ENCODE measurements at regions not wholly inside any gene's neighbourhood (a gene's known extent, or its start where the extent isn't known, plus 50 kb on each side); places are given as distances from the start of the nearest gene placed in this dataset.

GRCh38 chr7:41292487-41292886 lies 410.4 kb downstream of the INHBA start:
- DNase-seq (ENCODE audit: extremely low read depth in 1 of 11, low read depth in 9 of 11, low spot score in 4 of 11): no peak

DNA sequence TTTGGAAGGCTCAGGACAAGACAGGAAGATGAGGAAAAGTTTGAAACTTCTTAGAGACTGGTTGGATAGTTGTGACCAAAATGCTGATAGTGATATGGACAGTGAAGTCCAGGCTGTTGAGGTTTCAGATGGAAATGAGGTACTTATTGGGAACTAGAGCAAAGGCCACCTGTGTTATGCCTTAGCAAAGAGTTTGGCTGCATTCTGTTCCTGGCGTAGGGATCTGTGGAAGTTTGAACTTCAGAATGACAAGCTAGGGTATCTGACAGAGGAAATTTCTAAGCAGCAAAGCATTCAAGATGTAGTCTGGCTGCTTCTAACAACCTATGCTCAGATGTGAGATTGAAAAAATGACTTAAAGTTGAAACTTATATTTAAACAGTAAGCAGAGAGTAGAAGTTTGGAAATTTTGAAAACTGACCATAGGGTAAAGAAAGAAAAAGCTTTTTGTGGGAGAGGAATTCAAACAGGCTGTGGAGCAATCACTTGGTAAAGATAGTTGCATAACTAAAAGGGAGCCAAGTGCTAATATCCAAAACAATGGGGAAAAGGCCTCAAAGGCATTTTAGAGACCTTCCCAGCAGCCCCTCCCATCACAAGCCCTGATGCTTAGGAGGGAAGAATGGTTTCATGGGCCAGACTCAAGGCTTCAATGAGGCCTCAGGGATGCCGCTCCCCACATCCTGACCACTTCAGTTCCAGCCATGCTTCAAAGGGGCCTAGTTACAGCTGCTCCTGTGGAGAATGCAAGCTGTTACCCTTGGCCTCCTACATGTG lies 415.1 kb downstream of the INHBA start:
- DNase-seq (ENCODE audit: extremely low read depth in 1 of 11, low read depth in 9 of 11, low spot score in 4 of 11): no peak

- DNase-seq (ENCODE audit: extremely low read depth in 1 of 11, low read depth in 9 of 11, low spot score in 4 of 11): no peak
Observed at GRCh38 chr7:41280491-41280890, 422.4 kb downstream of the INHBA start.

- no peak for DNase-seq (ENCODE audit: extremely low read depth in 1 of 11, low read depth in 9 of 11, low spot score in 4 of 11)
Observed at GRCh38 chr7:41277561-41277960, 425.3 kb downstream of the INHBA start.

DNA sequence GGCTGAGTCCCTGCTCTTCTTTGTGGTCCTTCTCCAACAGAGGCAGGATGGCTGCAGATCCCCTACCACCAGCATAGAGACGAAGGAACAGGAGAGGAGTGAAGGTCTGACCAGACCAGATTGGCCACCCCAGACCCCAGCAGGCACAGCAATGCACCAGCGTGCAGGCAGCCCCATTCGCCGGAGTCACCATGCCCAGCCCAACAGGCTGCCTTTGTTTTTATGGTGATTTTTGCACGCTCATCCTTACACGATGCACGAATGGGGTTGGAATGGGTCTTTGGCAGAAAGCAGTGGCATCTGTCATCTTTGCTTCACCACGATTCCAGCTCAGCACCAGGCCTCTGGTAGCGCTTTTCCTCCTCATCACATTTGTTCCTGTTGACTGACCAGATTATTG lies 427.6 kb downstream of the INHBA start:
- no peak for DNase-seq (ENCODE audit: extremely low read depth in 1 of 11, low read depth in 9 of 11, low spot score in 4 of 11)

DNA sequence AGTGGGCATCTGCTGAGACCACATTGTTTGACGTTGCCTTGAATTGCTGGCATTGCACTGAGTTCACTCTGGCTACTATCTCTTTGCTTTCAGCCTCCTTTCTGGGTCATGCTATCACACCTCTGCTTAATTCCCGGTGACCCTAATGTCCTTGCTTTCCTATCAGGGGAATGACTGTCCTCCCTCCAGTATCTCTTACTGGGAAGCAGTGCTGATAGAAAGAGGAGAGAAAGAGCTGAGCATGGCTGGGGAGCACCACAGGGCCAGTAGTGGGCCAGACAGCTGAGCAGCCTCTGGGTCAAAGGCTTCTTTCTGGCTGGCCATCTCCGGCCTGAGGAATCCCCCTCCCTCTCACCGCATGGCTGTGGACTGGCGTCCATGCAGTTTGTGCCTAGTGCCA lies 428.7 kb downstream of the INHBA start:
- no peak for DNase-seq (ENCODE audit: extremely low read depth in 1 of 11, low read depth in 9 of 11, low spot score in 4 of 11)

GRCh38 chr7:41272664-41273063 lies 430.2 kb downstream of the INHBA start:
- no peak for DNase-seq (ENCODE audit: extremely low read depth in 1 of 11, low read depth in 9 of 11, low spot score in 4 of 11)

- DNase-seq (ENCODE audit: extremely low read depth in 1 of 11, low read depth in 9 of 11, low spot score in 4 of 11): no peak
Observed at GRCh38 chr7:41268878-41269277, 434.0 kb downstream of the INHBA start.

DNA sequence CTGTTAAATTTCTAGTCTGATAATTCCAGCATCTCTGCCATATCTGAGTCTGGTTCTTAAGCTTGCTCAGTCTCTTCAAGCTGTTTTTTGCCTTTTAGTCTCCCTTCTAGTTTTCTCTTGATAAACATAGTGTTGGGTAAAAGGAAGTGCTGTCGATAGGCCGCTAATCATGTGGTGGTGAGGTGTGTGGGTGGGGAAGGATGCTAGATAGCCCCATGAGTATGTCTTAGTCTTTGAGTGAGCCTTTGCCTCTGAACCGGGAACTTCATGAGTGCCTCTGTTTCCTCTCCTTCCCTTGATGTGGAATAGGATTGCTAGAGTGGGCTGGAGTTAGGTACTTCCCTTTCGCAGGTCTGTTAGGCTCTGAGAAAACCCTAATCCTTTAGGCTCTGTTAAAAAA lies 441.8 kb downstream of the INHBA start:
- DNase-seq (ENCODE audit: extremely low read depth in 1 of 11, low read depth in 9 of 11, low spot score in 4 of 11): no peak

GRCh38 chr7:41257660-41258059 lies 445.2 kb downstream of the INHBA start:
- DNase-seq (ENCODE audit: extremely low read depth in 1 of 11, low read depth in 9 of 11, low spot score in 4 of 11): no peak

DNA sequence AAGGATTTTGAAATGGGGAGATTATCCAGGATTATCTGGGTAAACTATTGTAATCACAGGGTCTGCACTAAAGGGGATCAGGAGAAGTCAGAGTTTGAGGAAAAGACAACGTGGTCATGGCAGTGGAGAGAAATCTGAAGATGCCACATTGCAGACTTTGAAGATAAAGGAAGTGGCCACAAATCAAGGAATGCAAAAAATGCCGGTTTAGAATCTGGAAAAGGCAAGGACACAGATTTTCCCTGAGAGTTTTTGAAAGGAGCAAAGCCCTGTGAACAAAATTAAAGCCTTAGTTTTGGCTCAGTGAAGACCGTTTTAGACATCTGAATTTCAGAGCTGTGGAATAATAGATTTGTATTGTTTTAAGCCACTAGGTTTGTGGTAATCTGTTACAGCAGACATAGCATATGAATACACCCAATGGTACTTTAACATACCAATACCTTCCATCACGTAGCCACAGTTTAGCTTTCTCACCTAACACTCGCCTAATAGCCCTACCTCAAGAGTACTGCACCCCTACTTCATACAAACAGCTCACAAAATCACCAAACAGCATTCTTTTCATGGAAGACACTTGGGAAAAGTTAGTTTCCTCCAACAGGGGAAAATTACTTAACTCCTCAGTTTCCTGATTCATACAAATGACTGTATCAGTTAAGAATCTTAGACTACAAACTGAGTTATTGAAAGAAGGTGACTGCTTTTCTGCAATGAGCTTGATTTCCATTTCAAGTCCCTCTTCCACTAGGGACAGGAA lies 446.5 kb downstream of the INHBA start:
- DNase-seq (ENCODE audit: extremely low read depth in 1 of 11, low read depth in 9 of 11, low spot score in 4 of 11): no peak

DNA sequence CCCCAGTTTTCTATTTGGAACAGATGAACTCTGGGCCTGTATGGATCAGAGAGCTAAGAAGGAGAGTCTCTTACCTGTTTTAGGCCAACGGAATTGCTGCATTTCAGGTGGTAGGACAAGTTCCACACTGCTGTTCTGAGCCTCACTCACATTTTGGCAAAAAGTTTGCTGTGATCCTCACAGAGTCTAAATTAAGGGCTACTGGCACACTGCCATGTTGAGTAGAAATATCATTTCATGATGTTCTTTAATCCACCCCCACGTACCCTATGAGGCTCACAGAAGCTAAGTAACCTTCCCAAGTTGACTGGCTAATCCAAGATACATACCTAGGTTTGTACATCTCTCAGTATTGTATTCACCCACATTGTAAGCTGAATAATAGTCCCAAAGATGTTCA lies 447.2 kb downstream of the INHBA start:
- no peak for DNase-seq (ENCODE audit: extremely low read depth in 1 of 11, low read depth in 9 of 11, low spot score in 4 of 11)

DNA sequence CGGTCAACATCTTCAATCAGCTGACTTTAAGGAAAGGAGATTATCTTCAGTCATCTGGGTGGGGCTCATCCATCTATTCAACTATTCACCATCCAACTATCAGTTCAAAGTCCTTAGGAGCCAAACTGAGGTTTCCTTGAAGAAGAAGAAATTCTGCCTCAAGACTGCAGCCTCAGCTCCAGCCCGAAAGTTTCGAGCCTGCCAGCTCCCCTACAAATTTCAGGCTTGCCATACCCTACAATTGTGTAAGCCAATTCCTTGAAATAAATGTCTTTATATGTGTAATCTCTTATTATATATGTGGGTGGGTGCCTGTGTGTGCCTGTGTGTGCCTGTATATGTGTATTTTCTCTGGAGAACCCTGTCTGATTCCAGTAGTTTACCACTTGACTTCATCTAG lies 447.8 kb downstream of the INHBA start:
- DNase-seq (ENCODE audit: extremely low read depth in 1 of 11, low read depth in 9 of 11, low spot score in 4 of 11): no peak

DNA sequence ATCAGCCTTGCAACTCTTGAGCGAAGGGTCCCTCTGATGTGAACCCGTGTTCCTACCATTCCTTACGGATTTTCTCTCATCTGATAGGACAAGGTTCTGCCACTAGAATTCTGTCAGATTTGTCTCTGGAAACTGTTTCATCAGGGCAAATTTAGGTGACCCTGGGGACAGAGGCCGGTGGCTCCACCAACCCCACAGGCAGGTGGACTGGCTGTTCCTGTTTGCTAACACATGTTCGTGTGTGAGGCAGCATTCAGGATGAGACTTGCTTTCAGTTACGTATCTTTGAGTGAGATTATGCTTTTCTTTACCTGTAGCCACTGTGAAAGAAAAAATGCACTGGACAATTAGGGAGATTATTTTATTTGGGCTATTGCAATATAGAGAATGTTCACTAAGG lies 449.9 kb downstream of the INHBA start:
- DNase-seq (ENCODE audit: extremely low read depth in 1 of 11, low read depth in 9 of 11, low spot score in 4 of 11): no peak

DNA sequence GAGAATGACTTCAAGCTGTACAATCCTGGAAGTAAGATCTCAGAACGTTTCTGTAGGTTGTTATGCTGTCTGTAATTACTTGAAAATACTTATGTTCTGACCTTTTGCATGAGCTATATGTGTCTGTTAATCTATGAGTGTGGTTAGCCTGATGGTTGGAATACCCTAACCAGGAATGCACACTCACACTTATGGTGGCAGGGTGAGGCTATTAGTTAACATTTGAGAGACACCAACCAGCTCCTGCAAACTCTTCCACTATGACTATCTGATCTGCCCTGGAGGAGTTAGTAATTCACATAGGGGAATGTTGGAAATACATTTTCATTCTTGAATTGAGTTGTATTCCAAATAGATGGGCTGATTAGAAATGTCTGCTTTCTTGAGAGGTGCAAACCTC lies 450.3 kb downstream of the INHBA start:
- no peak for DNase-seq (ENCODE audit: extremely low read depth in 1 of 11, low read depth in 9 of 11, low spot score in 4 of 11)

DNA sequence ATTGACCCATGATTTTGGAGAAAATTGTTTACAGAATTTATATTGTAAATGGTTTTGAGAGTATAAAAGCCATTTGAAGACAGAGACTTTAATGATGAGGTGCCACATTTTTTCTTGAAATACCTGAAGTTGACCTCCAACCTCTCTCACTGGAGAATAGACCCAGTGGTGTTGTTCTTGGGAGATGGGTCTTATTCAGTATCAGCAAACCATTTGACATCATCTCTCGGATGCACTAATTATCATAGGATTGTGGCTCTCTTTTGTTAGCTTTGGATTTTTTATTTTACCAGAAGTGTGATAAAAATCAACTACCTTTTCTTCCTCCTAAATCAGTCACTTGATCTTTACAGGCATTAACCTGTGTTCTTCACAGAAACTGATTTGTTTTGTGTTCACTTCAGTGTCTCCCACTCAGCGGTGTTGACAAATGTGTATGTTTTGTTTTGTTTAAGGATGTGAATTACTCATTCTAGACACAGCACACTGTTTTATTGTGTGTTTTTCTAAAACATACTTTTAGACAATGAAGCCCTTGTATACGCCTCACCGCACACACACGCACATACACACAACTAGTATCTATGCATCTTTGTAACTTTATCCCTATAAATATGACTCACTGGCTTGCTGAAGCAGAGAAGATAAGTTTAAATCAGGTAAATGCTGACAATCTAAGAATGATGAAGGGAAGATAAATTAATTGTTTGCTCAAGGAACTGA lies 455.6 kb downstream of the INHBA start:
- DNase-seq (ENCODE audit: extremely low read depth in 1 of 11, low read depth in 9 of 11, low spot score in 4 of 11): no peak

DNA sequence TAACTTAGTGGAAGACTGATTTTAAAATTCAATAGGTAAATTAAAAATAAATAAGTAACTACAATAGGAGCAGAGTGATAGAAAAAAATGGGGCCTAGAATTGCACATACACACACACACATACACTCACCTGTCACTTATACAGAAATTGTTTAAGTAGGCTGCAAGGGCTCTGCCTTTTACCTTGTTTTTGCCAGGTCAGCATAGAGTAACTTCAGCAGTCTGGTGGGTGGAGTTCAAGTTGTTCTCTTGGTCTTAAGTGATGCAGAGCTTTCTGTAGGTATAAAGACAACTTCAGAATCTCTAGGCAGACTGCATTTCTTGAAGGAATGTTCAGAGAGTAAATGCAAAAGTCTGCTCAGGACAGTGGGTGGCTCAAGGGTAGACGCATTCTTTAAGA lies 457.0 kb downstream of the INHBA start:
- DNase-seq (ENCODE audit: extremely low read depth in 1 of 11, low read depth in 9 of 11, low spot score in 4 of 11): no peak

- DNase-seq (ENCODE audit: extremely low read depth in 1 of 11, low read depth in 9 of 11, low spot score in 4 of 11): no peak
Observed at GRCh38 chr7:41244246-41244645, 458.6 kb downstream of the INHBA start.

- no peak for DNase-seq (ENCODE audit: extremely low read depth in 1 of 11, low read depth in 9 of 11, low spot score in 4 of 11)
Observed at GRCh38 chr7:41241641-41242040, 461.2 kb downstream of the INHBA start.

GRCh38 chr7:41239596-41239995 lies 463.3 kb downstream of the INHBA start:
- no peak for DNase-seq (ENCODE audit: extremely low read depth in 1 of 11, low read depth in 9 of 11, low spot score in 4 of 11)

Measured in renal cortex interstitium (tissue), 11 donors.